Activated gamma-delta T cell (primary cell): ENCODE measurements at regions not wholly inside any gene's neighbourhood (a gene's known extent, or its start where the extent isn't known, plus 50 kb on each side); places are given as distances from the start of the nearest gene placed in this dataset.

ENCODE experiments used
- DNase-seq: peaks from one replicate; lab custom pipeline; 2025; lab: John Stamatoyannopoulos, UW

- no peak for DNase-seq
Observed at GRCh38 chr10:110398419-110399105, 93.8 kb upstream of the SMNDC1 start.

- no peak for DNase-seq
Observed at GRCh38 chr10:110399106-110399964, 94.6 kb upstream of the SMNDC1 start.

DNA sequence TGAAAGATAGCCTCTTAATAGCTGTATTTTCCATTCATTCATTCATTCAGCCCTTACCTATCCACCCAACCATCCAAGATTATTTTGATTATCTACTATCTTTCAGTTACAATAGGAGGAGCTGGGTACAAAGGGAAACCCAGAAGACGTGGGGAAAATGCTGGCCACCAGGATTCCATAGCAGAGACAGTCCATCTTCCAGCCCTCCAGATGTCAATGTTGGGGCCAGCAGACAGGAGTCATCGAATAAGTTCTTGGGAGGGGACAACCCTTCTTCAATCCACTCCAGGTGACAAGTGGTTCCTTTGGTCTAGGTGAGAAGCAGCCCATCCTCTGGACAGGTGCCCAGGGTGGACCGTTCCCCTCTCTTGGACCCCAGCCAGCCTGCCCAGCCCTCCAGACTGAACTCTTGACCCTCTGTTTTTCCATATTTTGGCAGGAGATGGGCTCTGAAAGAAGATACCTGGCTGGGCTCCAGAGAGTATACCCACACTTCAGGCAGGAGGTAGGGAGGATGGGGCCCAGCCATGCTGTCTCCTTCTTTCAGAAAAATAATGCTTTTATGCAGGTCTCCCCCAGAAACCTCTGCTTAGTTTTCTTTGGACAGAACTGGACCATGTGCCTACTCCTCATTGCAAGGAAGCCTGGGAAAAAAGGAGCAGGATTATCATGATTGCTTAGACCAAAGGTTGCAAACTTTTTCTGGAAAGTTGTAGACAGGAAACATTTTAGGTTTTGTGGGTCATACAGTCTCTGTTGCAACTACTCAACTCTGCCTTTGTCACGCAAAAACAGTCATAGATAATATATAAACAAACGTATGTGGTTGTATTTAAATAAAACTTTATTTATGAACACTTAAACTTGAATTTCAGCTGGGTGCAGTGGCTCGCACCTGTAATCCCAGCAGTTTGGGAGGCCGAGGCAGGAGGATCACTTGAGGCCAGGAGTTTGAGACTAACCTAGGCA, 95.5 kb upstream of the SMNDC1 start:
- no peak for DNase-seq

GRCh38 chr10:110401401-110402076, 96.2 kb upstream of the DUSP5 start:
- DNase-seq, result no peak

GRCh38 chr10:110402077-110402416, 95.7 kb upstream of the DUSP5 start:
- DNase-seq, result no peak

- DNase-seq, result no peak
Observed at GRCh38 chr10:110403593-110403992, 94.1 kb upstream of the DUSP5 start.

- DNase-seq, result no peak
Observed at GRCh38 chr10:110404413-110404812, 93.3 kb upstream of the DUSP5 start.

GRCh38 chr10:110404825-110405224, 92.9 kb upstream of the DUSP5 start:
- no peak for DNase-seq

- no peak for DNase-seq
Observed at GRCh38 chr10:110405380-110405779, 92.3 kb upstream of the DUSP5 start.

GRCh38 chr10:110407301-110408170, 90.2 kb upstream of the DUSP5 start:
- DNase-seq, result no peak

DNA sequence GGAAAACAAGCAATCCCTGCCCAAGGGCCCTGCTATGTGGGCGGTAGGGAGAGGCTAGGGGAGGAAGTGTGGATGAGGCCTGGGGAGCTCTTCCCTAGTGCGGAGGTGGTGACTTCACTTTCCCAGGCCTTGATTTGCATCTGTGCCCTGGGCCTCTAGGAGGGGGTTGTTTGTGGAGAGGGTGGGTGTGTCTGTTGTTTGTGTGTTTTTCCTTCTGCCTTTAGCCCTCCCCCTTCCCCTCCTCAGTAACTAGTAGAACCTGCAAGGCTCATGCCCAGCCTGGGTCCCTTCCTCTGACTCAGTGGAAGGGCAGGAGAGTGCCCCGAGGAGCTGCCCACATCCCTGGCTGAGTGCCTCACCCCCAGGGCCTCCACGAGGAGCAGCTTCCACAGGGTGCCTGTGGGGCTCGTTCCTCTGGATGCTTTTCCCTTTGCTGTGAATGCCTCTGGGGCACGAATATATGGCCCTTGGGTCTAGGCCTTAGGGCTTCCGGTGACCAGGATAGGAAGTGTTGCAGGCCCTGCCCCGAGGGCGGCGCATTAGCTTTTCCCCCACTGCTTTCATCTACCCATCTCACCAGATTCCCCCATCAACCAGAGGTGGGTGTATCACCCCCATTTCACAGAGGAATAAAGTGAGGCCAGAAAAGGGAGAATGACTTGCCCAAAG, 89.4 kb upstream of the DUSP5 start:
- no peak for DNase-seq

- no peak for DNase-seq
Observed at GRCh38 chr10:110408943-110409342, 88.8 kb upstream of the DUSP5 start.

DNA sequence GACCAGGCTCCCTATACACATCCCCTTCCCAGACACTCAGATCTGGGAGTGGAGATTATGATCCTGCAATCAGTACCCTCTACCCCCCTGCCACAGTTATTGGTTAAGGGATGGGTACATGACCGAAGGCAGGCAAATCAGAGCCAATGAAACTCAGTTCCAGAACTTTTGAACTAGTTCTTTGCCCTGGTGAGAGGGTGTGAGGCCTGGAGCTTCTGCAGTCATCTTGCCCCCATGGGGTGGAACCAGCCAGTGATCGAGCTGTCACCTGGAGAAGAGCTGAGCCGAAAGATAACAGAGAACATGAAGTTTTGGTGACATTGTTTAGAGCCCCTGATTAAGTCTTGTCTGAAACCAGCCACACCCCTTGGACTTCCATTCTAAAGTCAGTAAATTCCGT, 88.2 kb upstream of the DUSP5 start:
- DNase-seq, result no peak

DNA sequence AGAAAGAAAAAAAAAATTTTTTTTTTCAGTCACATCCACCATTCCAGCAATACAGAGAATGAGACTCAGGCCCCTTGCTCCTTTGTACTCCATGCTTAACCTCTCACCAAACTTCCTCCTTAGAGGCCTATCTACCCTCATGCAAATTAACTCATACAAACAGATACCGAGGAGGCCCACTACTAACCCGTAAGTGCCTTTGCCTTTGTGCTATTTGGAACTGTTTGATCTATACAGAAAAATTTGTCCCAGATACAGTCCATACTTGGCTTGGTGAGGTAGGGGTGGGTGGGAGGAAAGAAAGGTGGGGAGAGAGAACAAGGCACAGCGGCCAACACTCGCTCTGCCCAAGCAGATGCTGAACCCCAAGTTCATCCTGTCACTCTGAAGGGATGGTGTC, 87.8 kb upstream of the DUSP5 start:
- no peak for DNase-seq

GRCh38 chr10:110410329-110411046, 87.2 kb upstream of the DUSP5 start:
- no peak for DNase-seq

GRCh38 chr10:110411047-110411410, 86.7 kb upstream of the DUSP5 start:
- no peak for DNase-seq

- DNase-seq, result no peak
Observed at GRCh38 chr10:110413049-110413783, 84.5 kb upstream of the DUSP5 start.

DNA sequence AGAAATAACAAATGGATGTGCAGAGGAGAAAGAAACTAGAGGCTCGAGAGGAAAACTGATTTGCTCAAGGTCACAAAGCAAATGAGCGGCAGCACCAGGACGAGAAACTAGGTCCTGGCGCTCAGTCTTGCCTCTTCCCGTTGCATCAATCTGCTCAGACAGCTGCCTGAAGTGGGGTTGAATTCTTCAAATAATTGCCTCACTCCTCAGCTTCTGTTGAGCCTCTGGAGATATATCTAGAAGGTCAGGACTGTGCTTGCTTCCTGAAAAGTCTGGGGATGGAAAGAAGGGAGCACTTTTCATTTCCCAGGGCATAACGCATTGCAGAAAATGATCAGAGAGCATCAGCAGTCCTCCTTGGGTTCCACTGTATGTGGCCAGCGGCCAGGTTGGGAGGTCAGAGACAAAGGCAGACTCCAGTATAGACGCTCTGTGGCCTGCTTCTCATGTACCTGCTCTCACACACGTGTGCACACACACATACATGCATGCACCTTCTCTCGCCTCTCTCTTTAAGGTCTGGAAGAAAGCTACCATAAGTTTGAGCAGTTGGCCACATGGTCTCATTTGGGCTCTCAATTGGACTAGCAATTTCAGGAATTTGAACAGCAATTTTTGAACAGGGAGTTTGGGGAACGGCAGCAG, 83.7 kb upstream of the DUSP5 start:
- no peak for DNase-seq
